Naive thymus-derived CD4-positive, alpha-beta T cell (primary cell): ENCODE measurements at regions not wholly inside any gene's neighbourhood (a gene's known extent, or its start where the extent isn't known, plus 50 kb on each side); places are given as distances from the start of the nearest gene placed in this dataset.

ENCODE experiments used
- ATAC-seq: fragments of 150-1000 bp; cut with Tn5 transposase; 2 replicates; pipeline ENCODE4 v1.10.0; 2021; ENCODE audit warnings: mild to moderate bottlenecking, moderate library complexity
- CTCF ChIA-PET: fragments of 350-600 bp; sonication (Branson Sonifier 250); formaldehyde crosslinking; loops from one replicate; lab custom pipeline; 2021; ENCODE audit warnings: antibody characterized with exemption; lab: Charles Lee
- POLR2A ChIA-PET: fragments of 350-600 bp; sonication (Branson Sonifier 250); formaldehyde crosslinking; loops from one replicate; lab custom pipeline; 2021; ENCODE audit warnings: antibody characterized with exemption, inconsistent platforms; lab: Charles Lee
- DNase-seq, 9 donors: peaks; one replicate each; pipeline versions ENCODE4 v3.0.0 to v3.0.0-alpha.2; 2020 to 2022; ENCODE audit warnings: mixed read lengths in 1 of 9
- H3K27ac ChIP-seq: one replicate; pipeline ENCODE4 v1.7.0; 2013; ENCODE audit warnings: mild to moderate bottlenecking, low read depth, low read length, moderate library complexity
- H3K27me3 ChIP-seq, 2 donors: one replicate each; pipeline ENCODE4 v1.7.0; 2013; ENCODE audit warnings: low read length in 2 of 2, mild to moderate bottlenecking in 2 of 2, moderate library complexity in 2 of 2; ENCODE audit not compliant: control insufficient read depth in 2 of 2, insufficient read depth in 2 of 2
- H3K36me3 ChIP-seq, 3 experiments: 1 replicate in 2 of 3; 2 replicates in 1 of 3; pipeline ENCODE4 v1.7.0; 2013; ENCODE audit warnings: low read length in 3 of 3, mild to moderate bottlenecking in 3 of 3, moderate library complexity in 1 of 3; ENCODE audit not compliant: insufficient read depth in 3 of 3, control insufficient read depth in 2 of 3
- H3K4me1 ChIP-seq, 2 donors: one replicate each; pipeline ENCODE4 v1.7.0; 2013; ENCODE audit warnings: low read length in 2 of 2, mild to moderate bottlenecking in 2 of 2, moderate library complexity in 1 of 2; ENCODE audit not compliant: control insufficient read depth in 2 of 2, insufficient read depth in 2 of 2
- H3K4me3 ChIP-seq: 2 replicates; pipeline ENCODE4 v1.7.0; 2013; ENCODE audit warnings: mild to moderate bottlenecking, low read length
- H3K9me3 ChIP-seq, 3 experiments: 1 replicate in 2 of 3; 2 replicates in 1 of 3; pipeline ENCODE4 v1.7.0; 2013; ENCODE audit warnings: low read length in 3 of 3; ENCODE audit not compliant: control insufficient read depth in 2 of 3
- H3K27ac Mint-ChIP-seq, 9 donors: one replicate each; pipeline ENCODE4 v1.8.0; 2020 to 2022; ENCODE audit warnings: mixed read lengths in 9 of 9, mild to moderate bottlenecking in 8 of 9, moderate library complexity in 5 of 9, inconsistent platforms in 2 of 9
- H3K27me3 Mint-ChIP-seq, 5 donors: one replicate each; pipeline ENCODE4 v1.8.0; 2021 to 2022; ENCODE audit warnings: mixed read lengths in 5 of 5, mild to moderate bottlenecking in 1 of 5
- H3K36me3 Mint-ChIP-seq, 5 donors: one replicate each; pipeline ENCODE4 v1.8.0; 2020 to 2022; ENCODE audit warnings: mixed read lengths in 5 of 5, mild to moderate bottlenecking in 3 of 5, inconsistent platforms in 1 of 5
- H3K4me1 Mint-ChIP-seq, 7 donors: one replicate each; pipeline ENCODE4 v1.8.0; 2020 to 2022; ENCODE audit warnings: mixed read lengths in 7 of 7, mild to moderate bottlenecking in 3 of 7, inconsistent platforms in 1 of 7
- H3K4me3 Mint-ChIP-seq, 10 donors: one replicate each; pipeline ENCODE4 v1.8.0; 2020 to 2022; ENCODE audit warnings: mild to moderate bottlenecking in 10 of 10, mixed read lengths in 10 of 10, moderate library complexity in 6 of 10, inconsistent platforms in 2 of 10
- H3K9me3 Mint-ChIP-seq, 11 donors: one replicate each; pipeline ENCODE4 v1.8.0; 2020 to 2022; ENCODE audit warnings: mixed read lengths in 11 of 11, mild to moderate bottlenecking in 4 of 11, inconsistent platforms in 1 of 11, moderate library complexity in 1 of 11
- intact Hi-C, 2 donors: fragments of 100-400 bp; cut with micrococcal nuclease; formaldehyde crosslinking; loops; one replicate each; pipeline ENCODE4 v1.15.1; 2023

- Histone ChIP-seq H3K4me3 (no peak overlapping the region), H3K27ac (no peak overlapping the region), H3K4me1 (no peaks in the 10 kb centered on the region), H3K27me3 (no peaks in the 10 kb centered on the region), H3K36me3 (no peaks in the 10 kb centered on the region), H3K9me3 (no peaks in the 10 kb centered on the region)
- POLR2A ChIA-PET = no interaction called here
- CTCF ChIA-PET = no interaction called here
- no peak for ATAC-seq
- Mint-ChIP-seq H3K27ac (no peak overlapping the region), H3K36me3 (no peaks in the 10 kb centered on the region), H3K27me3 (no peaks in the 10 kb centered on the region), H3K4me3 (no peak overlapping the region), H3K4me1 (no peaks in the 10 kb centered on the region), H3K9me3 (peaks cover 3 to 26% (median 13%) of the 10 kb centered on the region in 11 donors)
- intact Hi-C loops = no loop called here
- no peak for DNase-seq
Measured at GRCh38 chr11:39102236-39102635, 2357.2 kb downstream of the LRRC4C start.

GRCh38 chr11:39078465-39078864, 2381.0 kb downstream of the LRRC4C start:
- Mint-ChIP-seq H3K4me3 (no peak overlapping the region), H3K27ac (no peak overlapping the region), H3K4me1 (no peaks in the 10 kb centered on the region), H3K27me3 (no peaks in the 10 kb centered on the region), H3K36me3 (no peaks in the 10 kb centered on the region), H3K9me3 (peaks cover 0 to 33% (median 15%) of the 10 kb centered on the region in 11 donors)
- Histone ChIP-seq H3K4me3 (no peak overlapping the region), H3K27me3 (no peaks in the 10 kb centered on the region), H3K9me3 (peaks cover 0 to 8% (median 0%) of the 10 kb centered on the region in 3 experiments), H3K36me3 (no peaks in the 10 kb centered on the region), H3K27ac (no peak overlapping the region), H3K4me1 (no peaks in the 10 kb centered on the region)
- ChIA-PET POLR2A (no interaction called here), CTCF (no interaction called here)
- intact Hi-C loops = no loop called here
- no peak for DNase-seq
- ATAC-seq = no peak

- H3K4me3 Mint-ChIP-seq = no peak overlapping the region
- POLR2A ChIA-PET = no interaction called here
- no peak overlapping the region for H3K4me3 ChIP-seq
- intact Hi-C loops = no loop called here
- no peak overlapping the region for H3K27ac Mint-ChIP-seq
- no peaks in the 10 kb centered on the region for H3K4me1 Mint-ChIP-seq
- ATAC-seq (no peak), DNase-seq (no peak)
- no peaks in the 10 kb centered on the region for H3K36me3 Mint-ChIP-seq
- no peak overlapping the region for H3K27ac ChIP-seq
- no peaks in the 10 kb centered on the region for H3K27me3 Mint-ChIP-seq
- H3K27me3 ChIP-seq = no peaks in the 10 kb centered on the region
- no peaks in the 10 kb centered on the region for H3K36me3 ChIP-seq
- H3K9me3 Mint-ChIP-seq = peaks cover 0 to 26% (median 5%) of the 10 kb centered on the region in 11 donors
- no peaks in the 10 kb centered on the region for H3K4me1 ChIP-seq
- CTCF ChIA-PET = no interaction called here
- no peaks in the 10 kb centered on the region for H3K9me3 ChIP-seq
Measured at GRCh38 chr11:39037611-39038010, 2421.8 kb downstream of the LRRC4C start.

GRCh38 chr11:39036021-39036420, 2423.4 kb downstream of the LRRC4C start:
- Mint-ChIP-seq H3K4me1 (no peaks in the 10 kb centered on the region), H3K4me3 (no peak overlapping the region), H3K27me3 (no peaks in the 10 kb centered on the region), H3K36me3 (no peaks in the 10 kb centered on the region), H3K9me3 (peaks cover 0 to 15% (median 5%) of the 10 kb centered on the region in 11 donors), H3K27ac (no peak overlapping the region)
- no peak for DNase-seq
- CTCF ChIA-PET = no interaction called here
- POLR2A ChIA-PET = no interaction called here
- Histone ChIP-seq H3K27me3 (no peaks in the 10 kb centered on the region), H3K4me3 (no peak overlapping the region), H3K4me1 (no peaks in the 10 kb centered on the region), H3K27ac (no peak overlapping the region), H3K36me3 (no peaks in the 10 kb centered on the region), H3K9me3 (no peaks in the 10 kb centered on the region)
- ATAC-seq = no peak
- intact Hi-C loops = no loop called here

- Mint-ChIP-seq H3K27me3 (no peaks in the 10 kb centered on the region), H3K36me3 (no peaks in the 10 kb centered on the region), H3K9me3 (peaks cover 0 to 20% (median 5%) of the 10 kb centered on the region in 11 donors), H3K4me3 (no peak overlapping the region), H3K27ac (no peak overlapping the region), H3K4me1 (no peaks in the 10 kb centered on the region)
- ChIA-PET CTCF (no interaction called here), POLR2A (no interaction called here)
- H3K4me3 ChIP-seq = no peak overlapping the region
- H3K36me3 ChIP-seq = no peaks in the 10 kb centered on the region
- DNase-seq (no peak), ATAC-seq (no peak)
- intact Hi-C loops = no loop called here
- H3K9me3 ChIP-seq = peaks cover 0 to 4% (median 0%) of the 10 kb centered on the region in 3 experiments
- H3K27ac ChIP-seq = no peak overlapping the region
- H3K4me1 ChIP-seq = no peaks in the 10 kb centered on the region
- H3K27me3 ChIP-seq = no peaks in the 10 kb centered on the region
Measured at GRCh38 chr11:39021539-39021938, 2423.5 kb upstream of the RAG2 start.

GRCh38 chr11:39011797-39012196, 2413.8 kb upstream of the RAG2 start:
- H3K36me3 Mint-ChIP-seq = peaks cover 0 to 3% (median 0%) of the 10 kb centered on the region in 5 donors
- CTCF ChIA-PET = no interaction called here

GRCh38 chr11:38990841-38991240, 2392.8 kb upstream of the RAG2 start:
- DNase-seq (no peak), ATAC-seq (no peak)
- intact Hi-C loops = no loop called here
- H3K27ac Mint-ChIP-seq = no peak overlapping the region
- peaks cover 2 to 24% (median 9%) of the 10 kb centered on the region in 11 donors for H3K9me3 Mint-ChIP-seq
- ChIA-PET CTCF (no interaction called here), POLR2A (no interaction called here)
- H3K27me3 Mint-ChIP-seq = no peaks in the 10 kb centered on the region
- H3K4me1 Mint-ChIP-seq = no peaks in the 10 kb centered on the region
- no peaks in the 10 kb centered on the region for H3K36me3 Mint-ChIP-seq
- Histone ChIP-seq H3K36me3 (no peaks in the 10 kb centered on the region), H3K27me3 (no peaks in the 10 kb centered on the region), H3K27ac (no peak overlapping the region), H3K9me3 (peaks cover 0 to 10% (median 0%) of the 10 kb centered on the region in 3 experiments), H3K4me3 (no peak overlapping the region), H3K4me1 (no peaks in the 10 kb centered on the region)
- no peak overlapping the region for H3K4me3 Mint-ChIP-seq

More at GRCh38 chr11:39011797-39012196, 2413.8 kb upstream of the RAG2 start:
- Mint-ChIP-seq H3K4me3 (no peak overlapping the region), H3K4me1 (no peaks in the 10 kb centered on the region), H3K9me3 (peaks cover 3 to 23% (median 11%) of the 10 kb centered on the region in 11 donors), H3K27me3 (no peaks in the 10 kb centered on the region), H3K27ac (no peak overlapping the region)
- ATAC-seq (no peak), DNase-seq (no peak)
- Histone ChIP-seq H3K36me3 (no peaks in the 10 kb centered on the region), H3K9me3 (peaks cover 0 to 2% (median 0%) of the 10 kb centered on the region in 3 experiments), H3K27me3 (no peaks in the 10 kb centered on the region), H3K4me1 (no peaks in the 10 kb centered on the region), H3K27ac (no peak overlapping the region), H3K4me3 (no peak overlapping the region)
- POLR2A ChIA-PET = no interaction called here
- intact Hi-C loops = no loop called here
